Left hindlimb (tissue), 1 donor: ENCODE measurements at regions not wholly inside any gene's neighbourhood (a gene's known extent, or its start where the extent isn't known, plus 50 kb on each side); places are given as distances from the start of the nearest gene placed in this dataset.
"Not testable (repeated sequence)": the region's sequence is repeated elsewhere in the genome, so short reads cannot be mapped to it uniquely, and the experiment has no call there.

Experiments used
- DNase-seq: peaks from one replicate; pipeline ENCODE4 v3.0.0-alpha.2; 2018

DNA sequence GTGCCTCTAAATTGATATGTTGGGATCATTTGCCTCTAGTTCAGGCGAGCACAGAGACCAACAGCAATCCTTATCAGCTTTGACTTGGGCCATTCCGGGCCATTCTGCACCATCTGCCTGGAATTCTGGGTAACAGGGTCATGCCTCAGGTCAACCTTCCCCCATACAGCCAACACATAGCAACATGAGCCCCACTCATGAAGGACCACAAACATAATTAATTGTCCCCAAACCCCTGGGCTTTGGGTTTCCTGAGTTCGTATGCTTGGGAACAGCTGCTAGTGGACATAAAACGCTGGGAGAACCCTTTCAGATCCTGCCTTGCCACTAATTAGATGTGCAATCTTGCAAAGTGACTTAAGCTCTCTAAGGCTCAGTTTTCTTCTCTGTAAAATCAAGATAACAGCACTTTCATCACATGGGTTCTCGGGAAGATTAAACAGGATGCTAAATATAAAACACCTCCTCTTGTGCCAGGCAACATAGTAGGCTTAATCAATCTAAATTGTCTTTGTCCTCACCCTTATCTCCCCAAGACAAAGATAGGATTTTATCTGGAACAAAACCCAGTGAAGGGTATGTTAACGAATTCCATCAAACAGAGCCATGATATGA lies 426.5 kb downstream of the CD83 start:
- no peak for DNase-seq

DNA sequence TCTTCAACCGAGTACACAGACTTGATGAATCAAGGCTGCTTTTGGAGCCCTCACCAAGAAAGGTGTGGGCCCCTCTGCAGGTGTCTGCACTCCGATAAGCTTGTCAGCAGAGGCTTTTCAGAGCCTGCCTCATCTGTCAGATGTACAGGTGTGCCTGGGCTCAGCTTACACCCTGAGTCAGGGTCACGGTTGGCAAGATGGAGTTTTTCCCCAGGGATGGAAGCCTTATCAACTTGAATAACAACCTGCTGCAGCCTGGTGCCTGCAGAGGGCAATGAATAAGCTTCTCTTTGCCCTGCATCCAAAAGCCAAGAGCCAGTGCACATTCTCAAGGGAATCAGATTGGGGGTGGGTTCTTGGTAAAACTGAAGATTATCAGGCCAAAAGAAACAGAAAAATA lies 427.1 kb downstream of the CD83 start:
- no peak for DNase-seq

DNA sequence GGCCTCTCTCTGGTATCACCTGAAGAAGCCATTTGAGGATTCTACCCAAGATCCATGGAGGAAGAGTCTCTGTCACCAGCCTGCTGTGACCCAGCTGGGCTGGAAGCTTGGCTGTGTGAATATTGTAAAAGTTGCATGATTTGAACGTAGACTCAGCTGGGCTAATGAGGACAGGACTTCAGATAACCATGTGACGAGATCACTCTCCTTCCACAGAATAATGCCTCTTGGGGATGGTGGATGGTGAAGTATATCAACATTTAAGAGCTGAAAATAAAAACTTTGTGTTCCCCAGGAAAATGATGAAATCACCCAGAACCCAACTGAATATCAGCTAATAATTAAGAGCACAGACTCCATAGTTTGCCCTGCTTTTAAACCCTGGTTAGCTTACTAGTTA lies 427.9 kb downstream of the CD83 start:
- no peak for DNase-seq

DNA sequence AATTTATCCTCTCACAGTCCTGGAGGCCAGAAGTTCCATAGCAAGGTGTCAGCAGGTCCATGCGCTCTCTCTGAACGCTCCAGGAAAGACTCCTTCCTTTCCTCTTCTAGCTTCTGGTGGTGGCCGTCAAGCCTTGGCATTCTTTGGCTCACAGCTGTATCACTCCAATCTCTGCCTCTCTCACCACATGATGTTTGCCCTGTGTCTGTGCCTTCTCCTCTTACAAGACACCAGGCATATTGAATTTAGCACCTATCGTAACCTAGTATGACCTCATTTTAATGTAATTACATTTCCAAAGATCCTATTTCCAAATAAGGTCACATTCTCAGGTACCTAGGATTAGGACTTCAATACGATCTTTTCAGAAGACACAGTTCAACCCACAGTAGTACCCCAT lies 428.5 kb downstream of the CD83 start:
- no peak for DNase-seq

- DNase-seq = no peak
Measured at GRCh38 chr6:14547284-14547998, 429.9 kb downstream of the CD83 start.

- DNase-seq = no peak
Measured at GRCh38 chr6:14549304-14549770, 431.8 kb downstream of the CD83 start.

DNA sequence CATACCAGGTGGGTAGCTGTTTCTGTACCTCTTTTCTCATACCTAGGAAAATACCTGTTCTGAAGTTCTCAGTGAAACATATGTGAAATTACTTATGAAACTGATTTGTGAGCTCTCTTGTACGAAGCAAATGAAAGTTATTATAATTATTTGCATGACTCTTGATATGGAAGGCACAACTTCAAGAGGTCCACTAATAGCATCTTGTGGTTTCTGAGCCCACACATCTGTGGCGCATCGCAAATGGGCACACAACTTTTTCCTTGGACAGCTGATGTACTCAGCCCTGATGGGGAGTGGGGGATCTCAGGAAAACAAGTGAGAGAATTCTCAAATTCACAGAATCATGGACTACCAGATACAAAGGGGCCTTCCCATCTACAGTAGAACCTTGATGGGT lies 432.3 kb downstream of the CD83 start:
- DNase-seq = no peak

DNA sequence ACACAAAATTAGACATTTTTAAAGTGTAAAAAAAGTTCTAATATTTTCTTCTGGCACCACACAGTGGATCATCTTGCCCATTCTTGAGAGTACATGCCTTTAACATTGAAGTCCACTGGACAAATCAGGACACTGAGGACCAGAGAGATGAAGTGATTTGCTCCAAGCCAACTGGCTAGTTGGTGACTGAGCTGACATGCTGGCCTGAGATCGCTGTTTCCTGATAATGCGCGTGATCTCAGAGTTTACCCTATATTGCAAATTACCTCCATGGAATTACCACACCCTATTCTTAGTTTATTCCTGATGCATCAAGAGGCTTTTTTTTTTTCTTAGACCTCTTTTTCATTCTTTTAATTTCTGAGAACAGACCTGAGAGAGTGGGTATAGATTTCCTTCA lies 432.8 kb downstream of the CD83 start:
- DNase-seq = no peak

DNA sequence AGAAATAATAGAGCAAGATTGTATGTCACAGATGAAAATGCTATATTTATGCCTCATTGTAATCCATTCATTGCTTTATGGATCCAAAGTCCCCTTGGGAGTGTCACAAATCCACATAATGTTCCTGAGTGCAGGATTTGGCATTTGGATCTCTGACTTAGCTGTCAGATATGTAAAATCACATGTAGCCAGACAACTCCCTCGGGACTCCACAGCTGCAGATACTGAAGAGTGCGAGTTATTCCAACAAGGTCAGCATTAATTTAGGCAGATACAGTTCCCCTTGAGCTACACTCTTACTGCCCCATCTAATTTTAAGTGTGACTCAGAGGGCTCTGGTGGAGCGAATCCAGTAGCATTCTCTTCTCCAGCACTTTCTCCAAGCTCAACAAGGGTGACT lies 433.2 kb downstream of the CD83 start:
- no peak for DNase-seq

DNA sequence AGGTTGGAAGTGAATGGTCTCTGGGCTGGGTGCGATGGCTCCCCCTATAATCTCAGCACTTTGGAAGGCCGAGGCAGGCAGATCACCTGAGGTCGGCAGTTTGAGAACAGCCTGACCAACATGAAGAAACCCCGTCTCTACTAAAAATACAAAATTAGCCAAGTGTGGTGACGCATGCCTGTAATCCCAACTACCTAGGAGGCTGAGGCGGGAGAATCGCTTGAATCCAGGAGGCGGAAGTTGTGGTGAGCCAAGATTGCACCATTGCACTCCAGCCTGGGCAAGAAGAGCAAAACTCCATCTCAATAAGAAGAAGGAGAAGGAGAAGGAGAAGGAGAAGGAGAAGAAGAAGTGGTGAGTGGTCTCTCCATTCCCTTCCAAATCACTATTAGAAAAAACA lies 434.0 kb downstream of the CD83 start:
- DNase-seq = not testable (repeated sequence)

- DNase-seq = no peak
Measured at GRCh38 chr6:14552891-14553290, 435.3 kb downstream of the CD83 start.

DNA sequence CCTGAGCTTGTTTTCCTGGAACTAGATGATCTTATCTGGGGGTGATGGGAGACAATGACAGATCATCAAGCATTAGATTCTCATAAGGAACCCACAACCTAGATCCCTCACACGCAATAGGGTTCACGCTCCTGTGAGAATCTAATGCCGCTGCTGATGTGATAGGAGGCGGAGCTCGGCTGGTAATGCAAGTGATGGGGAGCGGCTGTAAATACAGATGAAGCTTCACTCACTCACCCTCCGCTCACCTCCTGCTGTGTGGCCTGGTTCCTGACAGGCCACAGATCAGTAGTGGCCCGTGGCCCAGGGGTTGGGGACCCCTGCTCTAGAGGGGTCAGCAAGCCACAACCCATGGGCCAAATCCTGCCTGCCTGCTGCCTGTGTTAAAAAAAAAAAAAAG lies 435.9 kb downstream of the CD83 start:
- DNase-seq = no peak

GRCh38 chr6:14555804-14556203 lies 438.2 kb downstream of the CD83 start:
- no peak for DNase-seq

GRCh38 chr6:14559746-14560536 lies 442.4 kb downstream of the CD83 start:
- DNase-seq = no peak

- DNase-seq = not testable (repeated sequence)
Measured at GRCh38 chr6:14561563-14561962, 444.0 kb downstream of the CD83 start.

DNA sequence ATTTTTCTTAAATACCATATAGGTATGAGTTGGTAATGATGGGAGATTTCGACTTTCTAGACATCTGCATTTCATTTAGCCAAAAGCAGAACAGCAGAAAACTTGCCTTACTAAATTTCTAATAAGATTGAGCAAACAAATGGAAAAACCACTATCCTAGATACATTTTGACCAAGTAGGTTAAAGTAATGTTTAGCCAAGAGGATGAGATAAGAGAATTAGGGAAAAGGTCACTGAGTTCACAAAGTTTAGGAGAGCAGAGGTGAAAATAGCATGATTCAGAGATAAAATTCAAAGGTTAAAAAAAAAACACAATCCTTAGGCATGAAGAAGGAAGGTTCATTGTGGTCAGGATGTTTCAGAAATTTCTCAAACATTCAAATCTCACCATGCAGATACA lies 450.3 kb downstream of the CD83 start:
- no peak for DNase-seq

- no peak for DNase-seq
Measured at GRCh38 chr6:14569394-14569793, 451.8 kb downstream of the CD83 start.

- not testable (repeated sequence) for DNase-seq
Measured at GRCh38 chr6:14569874-14570273, 452.3 kb downstream of the CD83 start.

DNA sequence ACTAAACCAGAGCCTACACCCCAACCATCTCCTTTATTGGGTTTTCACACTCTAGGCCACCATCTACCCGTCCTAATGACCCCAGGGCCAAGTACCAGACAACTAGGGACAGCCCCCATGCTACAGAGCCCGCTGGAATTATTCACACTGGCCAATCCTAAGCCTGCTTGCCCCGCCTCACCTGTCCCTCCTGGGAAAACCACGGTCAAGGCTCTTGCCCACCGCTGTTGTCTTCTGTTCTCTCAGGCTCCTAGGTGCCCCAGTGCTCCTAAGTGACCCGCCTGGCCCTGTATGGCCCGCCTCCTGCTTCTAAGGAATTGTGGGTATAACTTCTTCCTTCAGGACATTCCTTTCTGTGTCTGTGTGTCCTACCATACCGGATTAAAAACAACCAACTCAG lies 453.4 kb downstream of the CD83 start:
- no peak for DNase-seq

DNA sequence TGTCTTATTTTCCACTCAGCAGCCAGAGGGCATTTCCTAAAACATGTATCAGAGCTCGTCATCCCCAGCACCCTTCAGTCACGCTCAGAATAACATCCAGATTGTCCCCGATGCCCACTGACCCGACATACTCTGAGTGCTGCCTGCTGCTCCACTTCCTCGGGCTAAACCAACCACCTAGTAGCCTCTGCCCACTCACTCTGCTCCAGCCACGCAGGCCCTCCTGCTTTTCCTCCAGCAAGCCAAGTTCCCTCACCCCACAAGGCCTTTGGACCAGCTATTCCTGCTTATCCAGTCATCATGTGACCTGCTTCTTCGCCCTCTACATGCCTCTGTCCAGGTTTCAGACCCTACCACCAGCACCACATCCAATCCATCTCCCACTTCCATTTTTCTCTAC lies 454.2 kb downstream of the CD83 start:
- no peak for DNase-seq

- DNase-seq = no peak
Measured at GRCh38 chr6:14573267-14573666, 455.7 kb downstream of the CD83 start.

DNA sequence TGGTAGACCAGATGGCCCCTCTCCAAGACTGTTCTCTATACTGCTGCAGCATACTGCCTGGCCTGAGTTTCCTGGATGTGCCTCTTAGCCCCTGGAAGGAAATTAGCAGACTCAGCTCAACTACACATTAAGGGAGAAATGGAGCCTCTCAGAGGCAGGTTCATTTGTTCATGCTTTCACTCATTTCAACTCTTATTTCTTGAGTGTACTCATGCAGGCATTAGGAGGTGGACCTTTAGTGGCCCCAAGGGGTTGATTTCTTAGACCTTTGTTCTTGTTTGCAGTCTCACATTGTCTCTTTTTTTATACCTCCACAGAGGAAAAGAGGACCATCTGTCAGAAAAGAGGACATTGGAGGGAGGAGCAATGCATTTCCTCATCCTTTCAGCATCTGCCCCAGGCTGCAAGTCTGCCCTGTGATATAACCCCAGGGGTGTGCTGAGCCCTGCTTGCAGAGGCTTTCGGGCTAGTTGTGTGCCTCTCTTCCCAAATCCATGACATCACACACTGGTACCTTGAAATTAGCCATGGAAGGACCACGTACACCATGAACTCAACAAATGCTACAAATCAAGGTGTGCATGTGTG lies 456.2 kb downstream of the CD83 start:
- DNase-seq = no peak

- no peak for DNase-seq
Measured at GRCh38 chr6:14575961-14576360, 458.4 kb downstream of the CD83 start.

- DNase-seq = no peak
Measured at GRCh38 chr6:14578994-14579393, 461.4 kb downstream of the CD83 start.
